ENCODE measurements at regions not wholly inside any gene's neighbourhood (a gene's known extent, or its start where the extent isn't known, plus 50 kb on each side); places are given as distances from the start of the nearest gene placed in this dataset.

GRCh38 chr20:52668626-52669025 is 303.5 kb upstream of the TSHZ2 start:
- no peak overlapping the region for H3K4me3 ChIP-seq

DNA sequence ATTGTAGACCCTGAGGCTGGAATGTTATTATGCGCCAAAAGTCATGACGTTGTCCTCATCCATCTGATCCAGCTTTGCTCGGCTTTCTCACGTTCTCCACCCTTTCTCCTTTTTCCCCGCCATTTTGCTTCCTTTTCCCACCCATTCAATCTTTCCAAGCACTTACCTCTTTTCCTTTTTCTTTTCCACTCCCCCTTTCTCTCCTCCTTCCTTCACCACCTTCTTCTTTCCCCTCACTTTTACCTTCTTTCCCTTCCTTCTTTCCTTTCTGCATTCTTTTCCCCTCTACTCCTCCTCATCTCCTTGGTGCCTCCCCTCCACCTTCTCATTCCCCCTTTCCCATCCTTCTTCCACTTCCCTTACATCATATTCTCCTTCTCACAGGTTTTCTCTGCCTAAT is 304.8 kb upstream of the TSHZ2 start:
- Histone ChIP-seq H3K27me3 (no peaks in the 10 kb centered on the region), H3K4me3 (no peak overlapping the region), H3K27ac (no peak overlapping the region), H3K4me1 (no peaks in the 10 kb centered on the region), H3K36me3 (no peaks in the 10 kb centered on the region), H3K9me3 (no peaks in the 10 kb centered on the region)
- no peak for DNase-seq (ENCODE audit: low spot score)
- TF ChIP-seq, protein P1, sequence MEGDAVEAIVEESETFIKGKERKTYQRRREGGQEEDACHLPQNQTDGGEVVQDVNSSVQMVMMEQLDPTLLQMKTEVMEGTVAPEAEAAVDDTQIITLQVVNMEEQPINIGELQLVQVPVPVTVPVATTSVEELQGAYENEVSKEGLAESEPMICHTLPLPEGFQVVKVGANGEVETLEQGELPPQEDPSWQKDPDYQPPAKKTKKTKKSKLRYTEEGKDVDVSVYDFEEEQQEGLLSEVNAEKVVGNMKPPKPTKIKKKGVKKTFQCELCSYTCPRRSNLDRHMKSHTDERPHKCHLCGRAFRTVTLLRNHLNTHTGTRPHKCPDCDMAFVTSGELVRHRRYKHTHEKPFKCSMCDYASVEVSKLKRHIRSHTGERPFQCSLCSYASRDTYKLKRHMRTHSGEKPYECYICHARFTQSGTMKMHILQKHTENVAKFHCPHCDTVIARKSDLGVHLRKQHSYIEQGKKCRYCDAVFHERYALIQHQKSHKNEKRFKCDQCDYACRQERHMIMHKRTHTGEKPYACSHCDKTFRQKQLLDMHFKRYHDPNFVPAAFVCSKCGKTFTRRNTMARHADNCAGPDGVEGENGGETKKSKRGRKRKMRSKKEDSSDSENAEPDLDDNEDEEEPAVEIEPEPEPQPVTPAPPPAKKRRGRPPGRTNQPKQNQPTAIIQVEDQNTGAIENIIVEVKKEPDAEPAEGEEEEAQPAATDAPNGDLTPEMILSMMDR (IDR thresholded peaks at IDR 0.05), result no peak

More at GRCh38 chr20:52668626-52669025, 303.5 kb upstream of the TSHZ2 start:
- DNase-seq (ENCODE audit: low spot score), result no peak
- H3K4me1 ChIP-seq, result no peaks in the 10 kb centered on the region
- H3K9me3 ChIP-seq, result no peaks in the 10 kb centered on the region
- no peaks in the 10 kb centered on the region for H3K36me3 ChIP-seq
- TF ChIP-seq, protein P1 (IDR thresholded peaks at IDR 0.05), result no peak
- H3K27ac ChIP-seq, result no peak overlapping the region
- H3K27me3 ChIP-seq, result no peaks in the 10 kb centered on the region

DNA sequence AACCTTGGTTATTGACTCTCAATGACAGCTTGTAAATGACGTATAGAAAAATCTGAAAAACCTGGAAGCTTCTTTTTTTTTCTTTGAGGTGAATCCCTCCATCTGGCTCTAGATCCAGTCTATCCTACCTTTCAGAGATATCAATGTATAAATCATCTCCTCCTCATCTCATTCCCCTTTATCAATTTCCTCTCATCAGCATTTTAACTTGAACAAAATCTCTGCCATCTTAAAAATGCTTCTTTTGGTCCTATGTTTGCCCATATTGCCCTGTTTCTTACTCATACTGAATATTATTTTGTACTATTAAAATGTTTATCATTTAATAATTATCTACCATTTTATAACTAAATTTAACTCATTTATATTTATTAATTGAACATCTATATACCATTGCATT is 306.7 kb upstream of the TSHZ2 start:
- no peaks in the 10 kb centered on the region for H3K36me3 ChIP-seq
- H3K9me3 ChIP-seq, result no peaks in the 10 kb centered on the region
- H3K27me3 ChIP-seq, result no peaks in the 10 kb centered on the region
- H3K4me3 ChIP-seq, result no peak overlapping the region
- no peaks in the 10 kb centered on the region for H3K4me1 ChIP-seq
- H3K27ac ChIP-seq, result no peak overlapping the region
- TF ChIP-seq, protein P1 (IDR thresholded peaks at IDR 0.05), result no peak
- DNase-seq (ENCODE audit: low spot score), result no peak

DNA sequence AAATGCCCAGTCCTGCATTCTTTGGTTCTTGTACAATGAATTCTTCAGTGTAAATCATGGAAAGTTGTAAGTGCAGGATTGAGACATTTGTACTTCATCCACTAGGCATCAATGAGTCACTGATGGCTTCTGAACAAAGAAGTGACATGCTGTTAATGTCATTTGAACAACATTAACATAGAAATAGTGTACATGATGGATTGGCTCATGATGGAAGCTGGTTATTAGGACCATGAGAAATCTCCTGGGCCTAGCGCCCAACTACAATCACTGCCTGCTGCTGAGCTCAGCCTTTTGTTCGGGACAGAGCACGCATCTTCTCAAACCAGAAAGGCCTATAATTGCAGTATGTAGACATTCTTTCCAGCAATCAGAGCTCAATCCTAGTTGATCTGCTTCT is 316.8 kb upstream of the TSHZ2 start:
- DNase-seq (ENCODE audit: low spot score), result no peak
- no peaks in the 10 kb centered on the region for H3K9me3 ChIP-seq
- no peaks in the 10 kb centered on the region for H3K27me3 ChIP-seq
- H3K36me3 ChIP-seq, result no peaks in the 10 kb centered on the region
- no peaks in the 10 kb centered on the region for H3K4me1 ChIP-seq
- TF ChIP-seq, protein P1 (IDR thresholded peaks at IDR 0.05), result no peak
- H3K27ac ChIP-seq, result no peak overlapping the region
- no peak overlapping the region for H3K4me3 ChIP-seq

GRCh38 chr20:52654567-52654966 is 317.6 kb upstream of the TSHZ2 start:
- no peaks in the 10 kb centered on the region for H3K36me3 ChIP-seq
- no peaks in the 10 kb centered on the region for H3K4me1 ChIP-seq
- DNase-seq (ENCODE audit: low spot score), result no peak
- H3K4me3 ChIP-seq, result no peak overlapping the region
- no peaks in the 10 kb centered on the region for H3K9me3 ChIP-seq
- H3K27ac ChIP-seq, result no peak overlapping the region
- TF ChIP-seq, protein P1 (IDR thresholded peaks at IDR 0.05), result no peak
- H3K27me3 ChIP-seq, result no peaks in the 10 kb centered on the region

DNA sequence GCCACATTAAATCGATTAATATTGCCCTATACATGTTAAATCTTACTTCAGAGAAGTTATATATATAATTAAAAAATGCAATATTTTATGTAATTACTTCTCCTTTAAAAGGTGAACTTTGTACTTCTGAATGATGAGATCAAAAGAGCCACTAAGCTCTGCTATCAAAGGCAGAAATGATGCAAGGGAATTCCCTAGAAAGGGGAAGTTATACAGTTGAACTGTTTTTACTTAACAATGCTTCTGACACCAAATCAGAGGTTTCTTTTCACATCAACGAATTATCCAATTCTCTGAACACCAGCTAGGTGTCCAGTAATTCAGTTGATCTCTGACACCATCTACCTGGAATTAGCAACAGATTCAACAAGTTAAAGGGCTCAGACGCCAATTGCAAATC is 319.9 kb upstream of the TSHZ2 start:
- Histone ChIP-seq H3K27me3 (no peaks in the 10 kb centered on the region), H3K27ac (no peak overlapping the region), H3K4me1 (no peaks in the 10 kb centered on the region), H3K4me3 (no peak overlapping the region), H3K9me3 (no peaks in the 10 kb centered on the region), H3K36me3 (no peaks in the 10 kb centered on the region)
- DNase-seq (ENCODE audit: low spot score), result no peak
- TF ChIP-seq, protein P1 (IDR thresholded peaks at IDR 0.05), result no peak
